Omental fat pad (tissue), 3 donors: ENCODE measurements at regions not wholly inside any gene's neighbourhood (a gene's known extent, or its start where the extent isn't known, plus 50 kb on each side); places are given as distances from the start of the nearest gene placed in this dataset.
"Not testable (repeated sequence)": the region's sequence is repeated elsewhere in the genome, so short reads cannot be mapped to it uniquely, and the experiment has no call there.

Source experiments
- ATAC-seq: fragments of 150-250 bp; one replicate; pipeline ENCODE4 v1.9.1; 2016; ENCODE audit warnings: mild to moderate bottlenecking, moderate library complexity; ENCODE audit not compliant: low FRiP score
- DNase-seq: peaks from one replicate; pipeline ENCODE4 v3.0.0-alpha.2; 2019; ENCODE audit warnings: low spot score
- TF ChIP-seq, protein P1 (sequence below), 3 donors: fragments of 450-650 bp; IDR thresholded peaks; one replicate each; pipeline ENCODE4 v1.5.1; 2016 to 2017; ENCODE audit warnings: antibody characterized with exemption in 3 of 3, mild to moderate bottlenecking in 3 of 3, moderate library complexity in 2 of 3

DNA sequence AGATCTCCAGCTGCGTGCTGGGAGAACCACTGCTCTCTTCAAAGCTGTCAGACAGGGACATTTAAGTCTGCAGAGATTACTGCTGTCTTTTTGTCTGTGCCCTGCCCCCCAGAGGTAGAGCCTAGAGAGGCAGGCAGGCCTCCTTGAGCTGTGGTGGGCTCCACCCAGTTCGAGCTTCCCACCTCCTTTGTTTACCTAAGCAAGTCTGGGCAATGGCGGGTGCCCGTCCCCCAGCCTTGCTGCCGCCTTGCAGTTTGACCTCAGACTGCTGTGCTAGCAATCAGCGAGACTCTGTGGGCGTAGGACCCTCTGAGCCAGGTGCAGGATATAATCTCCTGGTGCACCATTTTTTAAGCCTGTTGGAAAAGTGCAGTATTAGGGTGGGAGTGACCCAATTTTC lies 128.6 kb downstream of the ACTR3 start:
- DNase-seq, ATAC-seq: not testable (repeated sequence)

DNA sequence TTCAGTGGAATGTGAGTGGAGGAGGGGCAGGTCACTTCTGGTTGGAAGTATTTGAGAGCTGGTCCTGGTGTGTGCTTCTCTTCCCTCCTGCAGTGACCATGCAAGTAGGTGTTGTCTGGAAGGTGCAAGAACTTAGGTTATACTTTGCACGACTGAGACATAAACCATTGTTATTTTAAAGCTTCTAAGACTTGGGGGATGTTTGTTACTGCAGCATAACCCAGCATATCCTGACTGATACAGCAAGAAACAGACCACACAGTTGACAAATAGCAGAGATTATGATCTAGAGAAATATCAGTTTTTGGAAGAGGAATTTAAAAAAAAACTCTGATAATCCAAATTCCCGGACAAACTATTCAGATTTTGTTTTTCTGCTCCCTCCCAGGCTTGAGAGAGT lies 130.8 kb downstream of the ACTR3 start:
- DNase-seq (no peak), ATAC-seq (no peak)
- TF ChIP-seq, protein P1, sequence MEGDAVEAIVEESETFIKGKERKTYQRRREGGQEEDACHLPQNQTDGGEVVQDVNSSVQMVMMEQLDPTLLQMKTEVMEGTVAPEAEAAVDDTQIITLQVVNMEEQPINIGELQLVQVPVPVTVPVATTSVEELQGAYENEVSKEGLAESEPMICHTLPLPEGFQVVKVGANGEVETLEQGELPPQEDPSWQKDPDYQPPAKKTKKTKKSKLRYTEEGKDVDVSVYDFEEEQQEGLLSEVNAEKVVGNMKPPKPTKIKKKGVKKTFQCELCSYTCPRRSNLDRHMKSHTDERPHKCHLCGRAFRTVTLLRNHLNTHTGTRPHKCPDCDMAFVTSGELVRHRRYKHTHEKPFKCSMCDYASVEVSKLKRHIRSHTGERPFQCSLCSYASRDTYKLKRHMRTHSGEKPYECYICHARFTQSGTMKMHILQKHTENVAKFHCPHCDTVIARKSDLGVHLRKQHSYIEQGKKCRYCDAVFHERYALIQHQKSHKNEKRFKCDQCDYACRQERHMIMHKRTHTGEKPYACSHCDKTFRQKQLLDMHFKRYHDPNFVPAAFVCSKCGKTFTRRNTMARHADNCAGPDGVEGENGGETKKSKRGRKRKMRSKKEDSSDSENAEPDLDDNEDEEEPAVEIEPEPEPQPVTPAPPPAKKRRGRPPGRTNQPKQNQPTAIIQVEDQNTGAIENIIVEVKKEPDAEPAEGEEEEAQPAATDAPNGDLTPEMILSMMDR (IDR thresholded peaks at IDR 0.05): no peak

DNA sequence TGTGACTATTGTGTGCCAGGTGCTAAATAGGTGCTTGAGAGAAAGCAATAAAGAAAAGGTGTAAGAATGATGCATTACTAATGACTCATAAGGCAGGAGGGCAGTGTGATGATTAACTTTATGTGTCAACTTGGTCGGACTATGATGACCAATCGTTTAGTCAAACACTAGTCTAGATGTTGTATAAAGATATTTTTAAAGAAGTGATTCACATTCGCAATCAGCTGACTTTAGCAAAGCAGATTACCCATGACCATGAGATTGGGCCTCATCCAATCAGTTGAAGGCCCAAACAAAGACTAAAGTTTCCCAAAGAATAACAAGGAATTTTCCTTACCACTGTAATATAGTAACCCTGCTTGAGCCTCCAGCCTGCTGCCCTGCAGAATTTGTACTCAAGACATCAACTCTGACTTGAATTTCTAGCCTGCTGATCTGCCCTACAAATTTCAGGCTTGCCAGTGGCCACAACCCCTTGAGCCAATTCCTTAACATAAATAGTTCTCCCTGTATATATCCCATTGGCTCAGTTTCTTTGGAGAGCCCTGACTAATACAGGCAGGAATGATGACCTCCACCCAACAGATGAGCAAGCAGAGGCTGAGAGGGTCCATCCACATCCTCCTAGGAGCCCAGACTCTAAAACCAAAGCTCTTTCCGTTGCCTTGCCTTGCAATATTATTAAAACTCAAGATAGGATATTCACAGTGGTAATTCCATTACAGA lies 132.6 kb downstream of the ACTR3 start:
- DNase-seq: no peak

DNA sequence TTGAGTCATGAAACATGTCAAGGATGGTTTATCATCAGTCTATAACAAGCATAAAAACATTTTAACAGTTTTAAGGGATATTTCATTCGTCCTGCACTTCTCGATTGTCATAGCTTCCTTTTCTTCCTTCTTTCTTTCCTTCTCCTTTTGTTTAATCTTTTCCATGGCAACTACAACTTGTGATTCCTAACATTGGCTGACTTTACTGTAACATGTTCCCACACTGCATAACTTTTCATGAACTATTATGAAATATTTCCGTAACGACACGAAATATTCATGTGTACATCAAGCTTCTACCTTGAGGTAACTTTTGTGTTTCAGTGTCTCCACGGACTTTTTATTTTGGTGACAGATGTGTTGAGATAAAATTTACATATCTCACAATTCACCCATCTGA lies 134.4 kb downstream of the ACTR3 start:
- TF ChIP-seq, protein P1 (IDR thresholded peaks at IDR 0.05): no peak
- ATAC-seq: no peak
- no peak for DNase-seq

More for the DNA sequence above, 132.6 kb downstream of the ACTR3 start:
- TF ChIP-seq, protein P1 (IDR thresholded peaks at IDR 0.05): no peak
- no peak for ATAC-seq

DNA sequence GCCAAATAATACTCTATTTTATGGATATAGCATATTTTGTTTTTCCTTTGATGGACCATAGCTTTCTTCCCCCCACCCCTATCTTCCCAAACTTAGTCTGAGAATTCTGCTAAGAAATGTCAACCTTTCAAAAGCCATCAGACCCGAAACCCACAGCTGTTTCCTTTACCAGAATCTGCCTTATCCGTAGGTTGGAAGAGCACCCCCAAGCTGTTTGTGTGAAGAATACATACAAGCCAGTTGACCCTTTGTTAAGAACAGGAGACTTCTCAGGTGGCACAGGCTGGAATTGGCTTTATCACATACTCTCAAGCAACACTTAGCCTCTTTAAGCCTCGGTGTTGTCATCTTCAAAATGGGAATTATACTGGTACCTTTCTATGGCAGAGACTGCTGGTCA lies 135.1 kb downstream of the ACTR3 start:
- ATAC-seq (no peak), DNase-seq (no peak)
- TF ChIP-seq, protein P1 (IDR thresholded peaks at IDR 0.05): no peak

DNA sequence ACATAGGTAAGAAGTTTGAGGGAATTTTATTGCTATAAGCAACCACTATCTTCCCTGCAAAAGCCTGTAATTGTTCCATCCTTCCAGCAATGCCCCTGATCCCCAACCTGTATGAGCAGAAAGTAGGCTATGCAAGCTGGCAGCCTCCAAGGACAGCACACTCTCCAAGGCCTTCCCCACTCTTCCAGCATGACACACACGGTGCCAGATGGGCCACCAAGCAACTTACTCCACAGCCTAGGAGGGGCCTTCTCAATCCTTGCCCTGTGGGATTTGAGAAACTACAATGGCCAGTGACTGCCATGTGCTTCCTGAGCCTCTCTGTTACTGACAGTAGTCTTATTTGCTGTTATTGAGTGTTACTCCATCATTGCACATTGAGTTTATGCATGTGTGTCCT lies 137.5 kb downstream of the ACTR3 start:
- TF ChIP-seq, protein P1 (IDR thresholded peaks at IDR 0.05): no peak
- ATAC-seq (no peak), DNase-seq (no peak)

DNA sequence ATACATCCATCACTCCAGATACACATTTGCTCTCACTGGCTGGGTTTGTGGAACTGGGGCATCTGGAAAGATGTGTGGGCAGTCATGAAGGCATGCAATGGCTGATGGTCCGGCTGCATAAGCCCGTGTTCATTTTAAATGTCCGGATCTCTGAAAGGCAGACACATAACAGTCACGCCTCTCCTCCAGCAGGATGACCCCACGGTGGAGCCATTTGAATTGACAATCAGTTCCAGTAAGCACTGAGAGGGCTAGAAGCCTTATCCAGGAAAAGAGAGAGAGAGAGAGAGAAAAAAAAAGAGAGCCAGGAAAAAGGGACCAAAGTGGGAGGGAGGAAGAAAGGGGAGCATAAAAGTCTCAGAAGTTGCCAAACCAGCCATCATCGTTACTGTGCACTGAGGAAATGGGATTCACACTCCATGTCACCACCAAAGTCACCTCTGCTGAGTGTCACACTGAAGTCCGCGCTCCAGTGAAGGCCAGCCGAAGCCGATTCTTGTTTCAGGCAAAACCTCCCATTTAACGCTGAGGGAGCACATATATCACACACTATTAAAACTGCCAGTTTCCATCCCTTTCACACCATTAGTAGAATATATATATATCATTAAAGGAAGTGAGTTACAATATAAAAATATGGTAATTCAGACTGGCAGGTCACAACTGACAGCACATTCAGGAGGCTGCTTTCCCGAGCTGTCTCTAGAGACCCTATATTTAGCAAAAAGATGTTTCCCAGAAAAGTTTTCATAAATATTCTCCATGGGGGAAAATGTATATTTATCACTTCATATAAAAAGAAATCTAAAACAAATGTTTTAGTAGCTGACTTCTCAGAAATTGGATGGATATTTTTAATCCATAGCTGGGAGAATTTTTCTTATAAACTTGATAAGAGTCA lies 142.0 kb downstream of the ACTR3 start:
- DNase-seq (no peak), ATAC-seq (no peak)
- TF ChIP-seq, protein P1 (IDR thresholded peaks at IDR 0.05): no peak
